ENCODE measurements at regions not wholly inside any gene's neighbourhood (a gene's known extent, or its start where the extent isn't known, plus 50 kb on each side); places are given as distances from the start of the nearest gene placed in this dataset.

GRCh38 chr7:153423210-153423590 lies 629.0 kb upstream of the DPP6 start:
- TF ChIP-seq CTCF (IDR thresholded peaks at IDR 0.05) (no peak), EZH2 (IDR thresholded peaks at IDR 0.05) (no peak)

All from neural progenitor cell (in vitro differentiated cells).